ENCODE measurements at regions not wholly inside any gene's neighbourhood (a gene's known extent, or its start where the extent isn't known, plus 50 kb on each side); places are given as distances from the start of the nearest gene placed in this dataset.

- TF ChIP-seq, protein P1, sequence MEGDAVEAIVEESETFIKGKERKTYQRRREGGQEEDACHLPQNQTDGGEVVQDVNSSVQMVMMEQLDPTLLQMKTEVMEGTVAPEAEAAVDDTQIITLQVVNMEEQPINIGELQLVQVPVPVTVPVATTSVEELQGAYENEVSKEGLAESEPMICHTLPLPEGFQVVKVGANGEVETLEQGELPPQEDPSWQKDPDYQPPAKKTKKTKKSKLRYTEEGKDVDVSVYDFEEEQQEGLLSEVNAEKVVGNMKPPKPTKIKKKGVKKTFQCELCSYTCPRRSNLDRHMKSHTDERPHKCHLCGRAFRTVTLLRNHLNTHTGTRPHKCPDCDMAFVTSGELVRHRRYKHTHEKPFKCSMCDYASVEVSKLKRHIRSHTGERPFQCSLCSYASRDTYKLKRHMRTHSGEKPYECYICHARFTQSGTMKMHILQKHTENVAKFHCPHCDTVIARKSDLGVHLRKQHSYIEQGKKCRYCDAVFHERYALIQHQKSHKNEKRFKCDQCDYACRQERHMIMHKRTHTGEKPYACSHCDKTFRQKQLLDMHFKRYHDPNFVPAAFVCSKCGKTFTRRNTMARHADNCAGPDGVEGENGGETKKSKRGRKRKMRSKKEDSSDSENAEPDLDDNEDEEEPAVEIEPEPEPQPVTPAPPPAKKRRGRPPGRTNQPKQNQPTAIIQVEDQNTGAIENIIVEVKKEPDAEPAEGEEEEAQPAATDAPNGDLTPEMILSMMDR (IDR thresholded peaks at IDR 0.05 in 8 of 11, conservative IDR thresholded peaks at IDR 0.05 in 3 of 11): no peak
- no peak for TF ChIP-seq POLR2A (IDR thresholded peaks at IDR 0.05)
- no peak for TF ChIP-seq POLR2AphosphoS5 (IDR thresholded peaks at IDR 0.05)
These were observed 490.9 kb downstream of the SOX6 start for GRCh38 chr11:15865212-15865987.
